Cardiac fibroblast (primary cell): ENCODE measurements at regions not wholly inside any gene's neighbourhood (a gene's known extent, or its start where the extent isn't known, plus 50 kb on each side); places are given as distances from the start of the nearest gene placed in this dataset.

Experiments used
- DNase-seq, 2 donors: peaks; one replicate each; pipeline versions ENCODE4 v3.0.0 to v3.0.0-alpha.2; 2010; ENCODE audit warnings: low read depth in 2 of 2
- H3K4me3 ChIP-seq, 2 donors: replicated peaks in 1 of 2; 1 replicate in 1 of 2; 2 replicates in 1 of 2; pipeline ENCODE4 v1.5.1; 2011; ENCODE audit warnings: low read depth in 2 of 2, low read length in 2 of 2, mild to moderate bottlenecking in 2 of 2, moderate library complexity in 1 of 2
- TF ChIP-seq, protein P1 (sequence below): IDR thresholded peaks from one replicate; pipeline ENCODE4 v1.5.1; 2011; ENCODE audit warnings: low read depth, mild to moderate bottlenecking, low read length, inconsistent platforms

DNA sequence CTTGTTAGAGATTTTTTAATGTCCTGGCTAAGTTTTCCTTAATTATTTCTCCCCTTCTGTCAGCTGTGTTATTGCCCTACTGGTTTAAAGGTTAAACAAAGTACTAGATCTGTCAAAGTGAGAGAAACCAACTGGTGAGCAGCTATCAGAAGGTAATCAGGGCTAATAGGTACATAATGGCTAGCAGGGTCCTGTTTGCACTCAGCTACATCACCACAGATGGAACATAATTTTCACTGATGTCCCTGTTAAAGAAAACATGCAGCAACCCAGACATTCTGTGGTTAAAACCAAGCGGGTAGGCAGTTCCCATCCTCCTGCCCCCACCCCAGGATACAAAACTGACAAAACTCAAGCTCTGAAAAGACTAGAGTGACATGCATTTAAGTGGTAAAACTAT is 473.9 kb downstream of the NR2F1-AS1 start:
- no peak for DNase-seq
- TF ChIP-seq, protein P1, sequence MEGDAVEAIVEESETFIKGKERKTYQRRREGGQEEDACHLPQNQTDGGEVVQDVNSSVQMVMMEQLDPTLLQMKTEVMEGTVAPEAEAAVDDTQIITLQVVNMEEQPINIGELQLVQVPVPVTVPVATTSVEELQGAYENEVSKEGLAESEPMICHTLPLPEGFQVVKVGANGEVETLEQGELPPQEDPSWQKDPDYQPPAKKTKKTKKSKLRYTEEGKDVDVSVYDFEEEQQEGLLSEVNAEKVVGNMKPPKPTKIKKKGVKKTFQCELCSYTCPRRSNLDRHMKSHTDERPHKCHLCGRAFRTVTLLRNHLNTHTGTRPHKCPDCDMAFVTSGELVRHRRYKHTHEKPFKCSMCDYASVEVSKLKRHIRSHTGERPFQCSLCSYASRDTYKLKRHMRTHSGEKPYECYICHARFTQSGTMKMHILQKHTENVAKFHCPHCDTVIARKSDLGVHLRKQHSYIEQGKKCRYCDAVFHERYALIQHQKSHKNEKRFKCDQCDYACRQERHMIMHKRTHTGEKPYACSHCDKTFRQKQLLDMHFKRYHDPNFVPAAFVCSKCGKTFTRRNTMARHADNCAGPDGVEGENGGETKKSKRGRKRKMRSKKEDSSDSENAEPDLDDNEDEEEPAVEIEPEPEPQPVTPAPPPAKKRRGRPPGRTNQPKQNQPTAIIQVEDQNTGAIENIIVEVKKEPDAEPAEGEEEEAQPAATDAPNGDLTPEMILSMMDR, result no peak
- H3K4me3 ChIP-seq, result no peak overlapping the region

DNA sequence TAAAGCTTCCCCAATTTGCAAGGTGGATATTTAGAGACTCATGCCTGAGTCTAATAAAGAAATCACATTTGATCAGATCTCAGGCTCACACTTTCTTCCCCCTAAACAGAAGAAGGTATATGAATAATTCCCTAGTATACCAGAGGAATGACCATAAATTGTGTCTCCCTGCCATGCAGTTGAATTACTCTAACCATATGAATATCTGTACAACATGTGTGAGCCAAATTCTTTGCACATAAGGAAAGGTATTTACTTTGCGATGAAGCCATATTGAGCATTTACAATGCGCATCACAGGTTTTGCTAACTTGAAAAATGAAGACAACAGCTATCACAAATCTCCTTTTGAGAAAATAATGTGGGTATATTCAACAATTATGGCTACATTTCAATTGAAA is 479.4 kb downstream of the NR2F1-AS1 start:
- no peak overlapping the region for H3K4me3 ChIP-seq
- TF ChIP-seq, protein P1, result no peak
- no peak for DNase-seq

DNA sequence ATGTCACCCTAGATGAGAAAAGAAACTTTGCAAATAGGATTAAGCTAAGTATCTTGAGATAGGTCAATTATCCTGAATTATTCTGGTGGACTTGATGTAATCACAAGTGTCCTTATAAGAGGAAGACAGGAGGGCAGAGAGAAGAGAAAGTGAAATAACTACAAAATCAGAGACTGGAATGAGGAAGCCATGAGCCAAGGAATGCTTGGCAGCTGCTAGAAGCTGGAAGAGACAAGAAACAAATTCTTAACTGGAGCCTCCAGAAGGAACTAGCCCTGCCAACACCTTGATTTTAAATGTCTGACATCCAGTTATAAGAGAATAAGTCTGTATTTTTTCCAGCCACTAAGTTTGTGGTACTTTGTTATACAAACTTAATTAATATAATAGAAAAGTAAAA is 480.0 kb downstream of the NR2F1-AS1 start:
- H3K4me3 ChIP-seq, result no peak overlapping the region
- TF ChIP-seq, protein P1, result no peak
- peak; percentile 33 to 58 for DNase-seq

DNA sequence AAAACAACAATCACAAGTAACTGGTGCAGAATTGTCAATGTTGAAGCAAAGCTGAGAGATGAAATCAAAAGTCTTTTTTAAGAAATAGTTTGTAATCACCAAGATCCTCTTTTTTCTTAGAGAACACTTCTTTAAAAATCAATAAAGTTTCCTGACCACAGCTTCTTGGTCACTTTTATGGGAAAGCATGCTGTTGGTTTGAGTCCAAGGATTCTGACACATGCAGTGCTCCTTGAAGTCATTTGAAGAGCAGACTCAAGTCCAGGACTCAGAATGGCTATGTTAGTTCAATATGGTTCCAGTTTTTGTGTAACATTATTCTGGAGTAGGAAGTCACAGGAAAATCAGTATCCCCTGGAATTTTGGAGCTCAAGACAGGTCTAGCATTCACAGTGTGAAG is 480.6 kb downstream of the NR2F1-AS1 start:
- no peak overlapping the region for H3K4me3 ChIP-seq
- DNase-seq, result peak; percentile 41 to 72
- TF ChIP-seq, protein P1, result no peak

DNA sequence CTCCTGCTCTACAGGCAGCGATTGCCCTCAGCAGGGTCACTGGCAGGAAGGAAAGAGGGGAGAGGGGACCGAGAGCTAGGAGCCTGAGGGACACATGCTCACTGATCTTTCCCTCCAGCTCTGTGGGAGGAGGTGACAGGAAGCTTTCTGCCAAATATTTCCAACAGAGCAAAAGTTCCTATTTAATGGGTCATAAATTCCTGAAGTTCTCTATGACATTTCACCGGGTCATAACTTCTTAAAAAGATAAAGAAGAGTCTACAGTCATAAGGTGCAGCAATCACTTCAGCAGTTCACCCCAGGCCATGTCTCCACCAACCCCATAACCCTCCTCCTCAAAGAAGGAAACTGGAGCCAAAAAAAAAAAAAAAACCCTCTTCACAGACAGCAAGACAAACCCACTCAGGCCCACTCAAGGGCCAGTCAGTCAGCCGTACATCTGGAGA is 481.1 kb downstream of the NR2F1-AS1 start:
- TF ChIP-seq, protein P1, result no peak
- DNase-seq, result peak in 1 of 2 donors; percentile 24

DNA sequence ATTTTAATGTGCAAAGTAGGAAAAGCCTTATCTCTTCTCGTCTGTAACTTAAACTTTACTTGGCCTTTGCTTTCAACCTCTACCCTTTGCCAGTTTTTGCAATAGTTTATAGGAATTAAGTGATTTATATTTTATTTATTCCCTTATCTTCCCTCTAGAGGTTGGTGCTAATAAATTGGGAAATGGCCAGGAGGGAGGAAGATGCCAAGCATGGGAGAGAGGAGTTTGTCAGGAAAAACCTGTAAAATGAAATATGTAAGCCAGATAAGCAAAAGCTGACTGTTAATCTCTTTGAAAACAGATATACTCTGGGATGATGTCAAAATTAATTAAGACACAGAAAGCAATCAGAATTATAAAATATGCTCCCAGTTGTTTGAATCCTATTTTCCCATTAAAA is 484.5 kb downstream of the NR2F1-AS1 start:
- DNase-seq, result no peak
- H3K4me3 ChIP-seq, result no peak overlapping the region
- TF ChIP-seq, protein P1, result no peak

More for the DNA sequence above, 481.1 kb downstream of the NR2F1-AS1 start:
- no peak overlapping the region for H3K4me3 ChIP-seq

DNA sequence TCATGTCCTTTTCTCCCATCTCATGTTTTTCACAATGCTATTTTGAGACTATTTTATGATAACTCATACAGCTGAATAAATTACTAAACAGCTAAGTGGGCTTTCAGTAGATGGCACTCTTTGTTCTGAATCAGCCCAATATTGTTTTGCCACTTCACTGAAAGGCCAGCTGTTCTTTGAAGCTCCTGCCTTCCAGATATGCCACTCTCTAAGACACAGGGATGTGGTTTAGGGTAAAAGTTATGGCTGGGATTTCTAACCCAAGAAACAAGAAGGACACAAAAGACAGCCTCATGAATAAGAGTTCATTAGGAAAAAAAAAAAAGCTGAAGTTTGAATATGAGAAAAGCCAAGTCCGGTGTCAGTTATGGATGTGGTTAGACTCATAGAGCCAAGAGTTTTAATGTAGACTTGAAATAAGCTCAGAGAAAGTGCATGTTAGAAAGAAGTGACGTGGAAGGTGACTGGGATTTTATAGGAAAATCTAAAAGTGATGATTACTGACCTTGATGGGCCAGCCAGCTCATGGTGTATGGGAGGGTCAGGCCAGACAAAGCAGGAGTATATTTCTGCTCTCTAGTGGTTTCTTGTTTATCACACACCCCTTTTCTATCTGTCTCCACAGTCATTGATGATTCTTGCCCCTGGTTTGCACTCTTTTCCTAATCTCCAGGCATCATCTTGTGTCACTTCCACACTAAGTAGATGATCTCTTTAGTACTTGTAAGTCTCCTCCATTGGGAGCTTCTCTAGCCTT is 488.5 kb downstream of the NR2F1-AS1 start:
- TF ChIP-seq, protein P1, result peak; percentile 41
- no peak overlapping the region for H3K4me3 ChIP-seq
- DNase-seq, result peak; percentile 73 to 80
